Fibroblast of pulmonary artery (primary cell): ENCODE measurements at regions not wholly inside any gene's neighbourhood (a gene's known extent, or its start where the extent isn't known, plus 50 kb on each side); places are given as distances from the start of the nearest gene placed in this dataset.
A peak's percentile ranks its signal among the peaks of the same experiment; 100 is the strongest.

Source experiments
- DNase-seq: peaks from one replicate; pipeline ENCODE4 v3.0.0-alpha.2; 2010; ENCODE audit warnings: low read depth
- H3K4me3 ChIP-seq: replicated peaks from 2 replicates; pipeline ENCODE4 v1.5.1; 2011; ENCODE audit warnings: low read depth, mild to moderate bottlenecking, control low read depth, low read length, moderate library complexity
- TF ChIP-seq, protein P1 (sequence below): IDR thresholded peaks from 2 replicates; pipeline ENCODE4 v1.5.1; 2011; ENCODE audit warnings: mild to moderate bottlenecking, control low read depth, low read length, inconsistent platforms; ENCODE audit errors: missing control alignments

DNA sequence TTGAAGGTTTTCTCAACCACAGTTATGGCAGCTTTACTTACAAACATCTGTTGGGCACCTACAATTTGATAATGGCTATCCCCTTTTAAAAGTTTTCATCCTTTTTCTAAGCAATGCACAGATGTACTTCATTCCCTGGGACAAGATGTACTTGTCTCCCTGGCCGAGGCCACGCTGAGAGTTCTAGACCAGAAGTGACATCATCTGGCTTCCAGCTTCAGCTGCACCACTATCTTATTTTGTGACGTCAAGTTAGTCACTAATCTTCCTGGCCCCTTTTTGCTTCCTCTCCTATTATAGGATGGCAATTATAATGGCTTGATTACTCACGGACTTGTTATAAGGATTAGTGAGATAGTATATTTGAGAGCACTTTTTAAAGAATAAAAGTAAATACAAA lies 386.4 kb downstream of the BCL11A start:
- no peak overlapping the region for H3K4me3 ChIP-seq
- no peak for DNase-seq
- TF ChIP-seq, protein P1, sequence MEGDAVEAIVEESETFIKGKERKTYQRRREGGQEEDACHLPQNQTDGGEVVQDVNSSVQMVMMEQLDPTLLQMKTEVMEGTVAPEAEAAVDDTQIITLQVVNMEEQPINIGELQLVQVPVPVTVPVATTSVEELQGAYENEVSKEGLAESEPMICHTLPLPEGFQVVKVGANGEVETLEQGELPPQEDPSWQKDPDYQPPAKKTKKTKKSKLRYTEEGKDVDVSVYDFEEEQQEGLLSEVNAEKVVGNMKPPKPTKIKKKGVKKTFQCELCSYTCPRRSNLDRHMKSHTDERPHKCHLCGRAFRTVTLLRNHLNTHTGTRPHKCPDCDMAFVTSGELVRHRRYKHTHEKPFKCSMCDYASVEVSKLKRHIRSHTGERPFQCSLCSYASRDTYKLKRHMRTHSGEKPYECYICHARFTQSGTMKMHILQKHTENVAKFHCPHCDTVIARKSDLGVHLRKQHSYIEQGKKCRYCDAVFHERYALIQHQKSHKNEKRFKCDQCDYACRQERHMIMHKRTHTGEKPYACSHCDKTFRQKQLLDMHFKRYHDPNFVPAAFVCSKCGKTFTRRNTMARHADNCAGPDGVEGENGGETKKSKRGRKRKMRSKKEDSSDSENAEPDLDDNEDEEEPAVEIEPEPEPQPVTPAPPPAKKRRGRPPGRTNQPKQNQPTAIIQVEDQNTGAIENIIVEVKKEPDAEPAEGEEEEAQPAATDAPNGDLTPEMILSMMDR, result no peak

DNA sequence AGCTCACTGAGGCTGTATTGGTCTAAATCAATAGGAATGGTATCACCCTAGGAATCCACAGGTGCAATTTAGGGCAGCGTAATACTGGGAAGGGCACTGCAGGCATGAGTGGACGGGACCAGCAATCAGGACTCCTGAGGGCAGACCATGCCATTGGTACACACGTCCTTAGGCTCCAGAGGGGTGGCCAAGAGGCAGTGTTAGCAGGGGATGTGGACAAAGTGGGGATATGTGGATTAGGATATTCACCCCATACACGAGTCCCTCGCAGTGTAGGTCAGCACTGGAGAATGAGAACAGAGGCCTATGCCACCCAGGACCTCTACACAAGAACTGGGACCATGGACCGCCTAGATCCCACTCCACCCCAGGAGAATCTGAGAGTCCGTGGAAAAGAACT lies 389.8 kb downstream of the BCL11A start:
- TF ChIP-seq, protein P1, result no peak
- no peak for DNase-seq
- no peak overlapping the region for H3K4me3 ChIP-seq

DNA sequence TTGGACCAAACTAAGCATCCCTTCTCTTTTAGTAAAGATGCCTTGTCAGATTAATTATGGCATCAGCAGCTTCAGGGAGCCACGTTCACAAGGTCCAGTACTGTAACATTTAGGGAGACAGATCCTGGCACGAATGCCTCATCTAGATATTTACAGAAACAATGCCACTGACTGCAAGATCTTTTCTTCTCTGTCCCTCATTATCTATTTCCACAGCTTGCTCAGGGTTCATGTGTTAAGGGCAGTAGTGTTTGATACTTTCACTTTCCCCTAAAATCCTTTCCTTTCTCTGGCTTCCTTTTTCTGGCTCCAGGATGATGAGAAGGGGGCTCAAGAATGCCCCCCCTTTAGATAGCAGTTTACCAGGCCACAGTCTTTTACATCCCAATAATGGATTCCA lies 393.9 kb downstream of the BCL11A start:
- DNase-seq, result no peak
- TF ChIP-seq, protein P1, result no peak
- H3K4me3 ChIP-seq, result no peak overlapping the region

DNA sequence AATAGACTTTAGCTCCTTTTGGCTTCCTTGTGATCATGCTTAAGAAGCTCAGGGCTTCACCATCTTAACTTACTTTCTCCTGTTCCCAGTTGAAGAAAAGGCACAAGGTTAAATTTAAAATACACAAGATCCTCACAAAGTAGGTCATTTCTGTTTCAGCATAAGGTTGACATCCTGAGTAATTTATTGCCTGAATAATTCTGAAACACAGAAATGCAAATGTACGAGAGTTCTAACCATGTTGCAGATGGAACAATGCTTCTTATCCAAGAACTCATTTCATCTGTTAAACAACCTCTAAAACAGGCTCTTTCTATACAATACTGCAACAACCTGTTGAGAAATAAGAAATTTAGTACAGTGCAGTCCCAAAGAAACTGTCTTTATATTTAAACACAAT lies 395.2 kb downstream of the BCL11A start:
- no peak overlapping the region for H3K4me3 ChIP-seq
- TF ChIP-seq, protein P1, result no peak
- DNase-seq, result no peak

DNA sequence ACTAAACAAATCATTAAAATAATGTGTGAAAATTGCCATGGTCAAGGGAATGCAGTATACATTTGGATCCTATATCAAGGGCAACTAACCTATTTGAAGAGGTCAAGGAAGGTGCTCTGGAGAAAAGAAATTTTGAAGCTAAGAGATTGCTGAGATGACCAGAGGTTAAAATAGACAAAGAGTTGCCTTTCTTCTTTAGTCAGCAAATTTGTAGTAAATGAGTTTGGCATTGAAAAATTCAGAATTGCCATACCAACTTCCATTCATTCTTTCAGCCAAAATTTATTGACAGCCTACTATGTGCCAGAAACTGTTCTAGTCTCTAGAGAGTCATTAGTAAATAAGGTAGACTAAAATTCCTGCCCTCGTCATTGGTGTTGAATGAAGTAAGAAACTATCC lies 396.2 kb downstream of the BCL11A start:
- TF ChIP-seq, protein P1, result no peak
- DNase-seq, result no peak
- no peak overlapping the region for H3K4me3 ChIP-seq

DNA sequence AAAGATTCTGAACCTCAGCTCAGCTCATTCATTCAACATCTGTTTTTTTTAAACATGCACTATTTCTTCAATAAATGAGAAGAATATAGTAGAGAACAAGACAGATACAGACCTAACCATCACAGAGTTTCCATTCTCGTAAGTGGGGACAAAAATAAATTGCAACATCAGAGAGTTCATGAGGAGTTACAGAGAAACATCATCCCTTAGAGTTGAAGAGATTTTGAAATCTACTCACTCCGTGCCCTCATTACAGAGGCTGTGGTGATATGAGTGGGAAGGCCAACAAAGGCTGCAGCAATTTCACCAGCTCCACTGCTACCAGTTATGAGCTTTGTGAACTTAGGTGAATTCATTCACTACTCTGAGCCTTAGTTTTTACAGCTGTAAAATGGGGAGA lies 399.3 kb downstream of the BCL11A start:
- TF ChIP-seq, protein P1, result no peak
- no peak overlapping the region for H3K4me3 ChIP-seq
- no peak for DNase-seq

DNA sequence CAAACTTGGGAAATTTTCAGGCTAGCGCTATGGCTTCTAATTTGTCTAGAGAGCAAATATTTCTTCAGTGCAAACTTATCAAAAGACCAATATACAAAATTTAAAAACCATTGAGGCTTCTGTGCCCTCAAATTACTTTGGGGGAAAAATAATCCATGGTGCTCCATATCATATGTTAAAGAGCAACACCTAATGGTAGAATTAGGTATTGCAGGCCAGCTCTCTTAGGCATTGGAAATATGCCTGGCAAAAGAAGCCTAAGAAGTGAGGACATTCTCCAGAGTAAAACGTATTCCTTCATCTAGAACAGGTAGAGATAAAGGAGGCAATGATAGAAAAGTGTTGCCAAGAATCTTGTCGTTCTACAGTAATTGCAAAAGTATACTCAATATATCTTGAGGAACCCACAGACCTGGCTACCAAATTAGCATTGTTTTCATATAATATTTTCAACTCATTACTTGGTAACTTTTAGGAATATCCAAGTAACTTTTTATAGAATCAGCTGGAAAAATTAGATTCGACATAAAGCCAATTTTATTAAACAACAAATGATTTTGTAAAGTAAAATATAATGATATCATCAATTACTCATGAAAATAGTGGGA lies 401.1 kb downstream of the BCL11A start:
- peak; percentile 33 for DNase-seq
- TF ChIP-seq, protein P1, result peak; percentile 67
- no peak overlapping the region for H3K4me3 ChIP-seq
